Left colon (tissue), 2 donors: ENCODE measurements at regions not wholly inside any gene's neighbourhood (a gene's known extent, or its start where the extent isn't known, plus 50 kb on each side); places are given as distances from the start of the nearest gene placed in this dataset.

Experiments used
- ATAC-seq: fragments of 200-7000 bp; cut with Tn5 transposase; one replicate; pipeline ENCODE4 v1.9.1; 2020; ENCODE audit warnings: mild to moderate bottlenecking, moderate library complexity
- DNase-seq, 2 donors: peaks; one replicate each; pipeline ENCODE4 v3.0.0-alpha.2; 2020
- intact Hi-C, 2 donors: fragments of 100-400 bp; cut with DNase I in 1 of 2; cut with micrococcal nuclease in 1 of 2; formaldehyde crosslinking; loops; one replicate each; pipeline versions ENCODE4 v1.11.2 to v1.14.0; 2022; cut with DNase I, micrococcal nuclease
- donor health status: DM: no; HTN: no; CAD: no.
- donor health status: DM: yes; HTN: yes; CAD: no.

DNA sequence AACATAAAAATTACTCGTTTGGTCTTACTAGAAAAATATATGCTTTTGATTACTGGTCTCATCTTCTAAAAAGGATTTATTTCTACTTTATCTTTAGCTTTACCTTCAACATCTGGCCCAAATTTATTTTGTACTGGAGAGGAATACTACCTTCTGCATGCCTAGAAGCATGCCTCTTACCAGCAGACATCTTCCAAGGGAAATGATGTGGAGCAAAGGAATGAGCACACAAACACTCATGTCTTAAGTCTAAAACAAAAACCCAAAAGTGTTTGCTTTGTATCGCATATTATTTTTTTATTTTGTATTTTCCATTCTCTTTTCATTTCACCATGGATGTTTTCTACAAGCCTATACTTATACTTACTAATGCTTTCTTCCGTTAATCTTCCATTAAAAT, 304.6 kb upstream of the KCNMB2 start:
- DNase-seq: no peak
- intact Hi-C loops: no loop called here
- no peak for ATAC-seq

DNA sequence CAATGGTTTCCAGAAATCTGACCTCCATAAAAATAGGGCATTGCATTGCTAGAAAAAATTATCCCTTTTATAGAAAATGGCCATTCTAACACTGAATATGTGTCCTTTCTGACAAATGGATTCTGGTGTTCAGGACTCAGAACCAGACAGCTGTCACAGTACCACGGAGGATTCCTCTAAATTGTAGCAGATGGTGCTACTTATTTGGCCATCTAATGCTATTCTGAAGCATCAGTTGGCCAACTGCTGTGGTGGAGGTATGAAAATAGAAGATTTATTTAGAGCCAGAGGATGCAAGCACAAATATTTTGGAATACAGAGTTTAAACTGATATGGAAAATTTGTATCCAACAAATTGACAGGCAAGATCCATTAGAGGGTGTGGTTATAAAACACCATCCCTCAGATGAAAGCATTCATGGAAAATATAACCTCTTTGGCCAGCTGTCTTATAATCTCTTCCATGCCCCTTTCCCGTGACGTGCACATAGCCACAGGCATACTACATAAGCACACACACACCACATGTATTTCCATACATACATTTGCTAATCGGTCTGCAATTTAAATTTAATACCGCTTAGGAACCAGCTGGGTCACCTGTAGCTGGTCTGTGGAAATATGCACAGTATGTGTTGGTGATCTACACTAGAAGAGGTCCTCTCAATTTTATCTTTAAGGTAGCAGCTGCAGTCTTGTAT, 302.7 kb upstream of the KCNMB2 start:
- DNase-seq: no peak
- ATAC-seq: no peak
- intact Hi-C loops: no loop called here

DNA sequence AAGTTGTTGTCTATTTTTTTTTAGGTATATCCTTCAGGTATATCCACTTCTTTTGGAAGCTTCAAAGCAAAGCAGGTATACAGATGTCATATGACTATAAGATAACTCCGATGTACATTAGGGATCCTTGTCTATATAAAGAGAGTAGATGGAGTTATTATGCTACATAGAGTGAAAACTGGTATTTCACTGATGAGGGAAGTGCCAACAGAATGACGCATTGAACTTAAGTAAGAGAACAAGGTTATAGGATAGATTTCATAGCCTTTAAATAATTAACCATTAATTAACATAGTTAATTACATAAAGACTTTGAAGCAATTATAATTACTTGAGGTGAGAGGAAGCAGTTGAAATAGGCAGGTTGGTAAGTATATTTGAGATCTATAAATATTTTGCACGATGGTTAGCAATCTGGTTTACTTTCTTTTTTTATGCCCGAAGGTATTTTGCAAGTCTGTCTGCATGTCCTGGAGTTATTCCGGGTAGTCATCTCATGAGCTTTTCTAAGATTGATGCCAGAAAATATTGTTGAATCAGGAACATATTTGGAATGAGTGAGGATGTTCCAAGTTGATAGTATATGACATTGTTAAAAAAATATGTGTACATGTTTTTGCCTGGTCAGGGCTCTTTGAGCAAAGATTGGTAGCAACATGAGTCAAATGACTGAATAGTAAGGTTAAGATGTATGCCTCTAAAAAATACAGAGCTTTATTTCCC, 299.5 kb upstream of the KCNMB2 start:
- intact Hi-C loops: no loop called here
- DNase-seq (no peak), ATAC-seq (no peak)

DNA sequence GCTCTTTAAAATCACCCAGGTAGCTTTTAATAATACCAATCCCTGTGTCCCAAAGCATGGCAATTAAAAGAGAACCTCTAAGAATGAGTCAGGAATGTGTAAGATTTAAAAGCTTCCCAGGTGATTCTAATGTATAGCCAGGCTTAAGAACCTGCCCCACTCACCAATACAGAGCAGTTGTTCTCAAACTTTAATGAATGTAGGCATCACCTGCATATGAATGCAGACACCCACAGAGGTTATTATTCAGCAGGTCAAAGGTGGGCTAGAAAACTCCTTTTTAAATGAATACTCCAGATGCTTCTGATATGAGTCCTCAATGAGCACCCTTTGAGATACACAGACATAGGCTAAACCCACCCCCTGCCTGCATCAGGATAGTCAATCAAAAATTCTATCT, 298.1 kb upstream of the KCNMB2 start:
- ATAC-seq: no peak
- intact Hi-C loops: no loop called here
- no peak for DNase-seq

DNA sequence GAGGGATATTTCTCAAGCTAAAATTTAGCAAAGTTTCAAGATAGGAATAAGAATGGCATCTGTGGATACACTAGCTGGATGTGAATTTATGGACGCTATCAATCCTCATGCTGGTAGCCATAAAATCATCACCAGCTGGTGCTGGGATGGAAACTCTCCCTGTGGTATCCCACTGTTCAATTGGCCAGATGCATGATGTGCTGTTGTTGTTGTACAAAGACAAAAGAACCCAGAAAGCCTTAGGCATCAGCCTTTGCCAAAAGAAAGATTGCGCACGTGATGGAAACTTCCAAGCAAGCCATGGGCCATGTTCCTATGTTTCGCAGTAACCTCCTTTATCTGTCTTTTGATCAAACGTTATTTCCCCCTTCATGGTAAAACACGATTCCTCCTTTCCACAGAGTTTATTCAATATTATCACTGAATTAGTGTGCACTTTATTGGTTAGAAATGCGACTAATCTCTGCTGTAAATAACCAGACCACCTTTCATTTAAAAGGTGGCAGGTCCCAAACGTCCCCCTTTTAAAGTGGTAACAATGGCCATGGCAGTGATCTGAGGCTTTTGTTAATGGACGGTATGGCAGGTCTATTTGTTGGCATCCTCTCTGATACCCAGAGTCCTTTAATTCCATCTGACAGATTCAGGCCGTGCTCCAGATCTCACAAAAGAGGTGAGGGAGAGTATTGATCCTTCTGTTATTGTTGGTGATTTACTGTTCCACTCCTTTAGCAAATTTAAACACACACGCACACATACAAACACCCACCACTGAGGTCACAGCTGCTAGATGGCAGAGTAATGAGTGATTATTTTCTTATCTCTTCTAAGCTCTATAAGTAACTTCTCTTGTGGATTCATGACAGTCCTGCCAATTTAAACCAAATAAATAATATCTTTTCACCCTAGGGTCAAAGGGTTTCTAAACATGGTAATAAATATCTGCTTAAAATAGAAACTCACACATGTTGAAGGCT, 291.2 kb upstream of the KCNMB2 start:
- intact Hi-C loops: no loop called here
- DNase-seq (no peak), ATAC-seq (no peak)

DNA sequence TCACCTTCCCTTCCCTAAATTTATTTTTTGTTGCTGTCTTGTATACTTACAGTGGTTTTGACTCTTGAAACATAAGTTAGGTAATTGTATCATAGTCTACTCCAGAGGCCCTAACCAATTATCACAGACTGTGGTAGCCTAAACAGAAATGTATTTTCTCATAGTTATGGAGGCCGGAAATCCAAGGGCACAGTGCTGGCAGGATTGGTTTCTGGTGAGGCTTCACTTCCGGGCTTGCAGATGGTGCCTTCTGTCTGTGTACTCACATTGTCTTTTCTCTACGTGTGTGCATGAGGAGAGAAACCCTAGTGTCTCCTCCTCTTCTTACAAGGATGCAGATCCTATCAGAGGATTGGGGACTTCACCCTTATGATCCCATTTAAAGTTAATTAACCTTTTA, 290.2 kb upstream of the KCNMB2 start:
- DNase-seq (no peak), ATAC-seq (no peak)
- intact Hi-C loops: no loop called here

DNA sequence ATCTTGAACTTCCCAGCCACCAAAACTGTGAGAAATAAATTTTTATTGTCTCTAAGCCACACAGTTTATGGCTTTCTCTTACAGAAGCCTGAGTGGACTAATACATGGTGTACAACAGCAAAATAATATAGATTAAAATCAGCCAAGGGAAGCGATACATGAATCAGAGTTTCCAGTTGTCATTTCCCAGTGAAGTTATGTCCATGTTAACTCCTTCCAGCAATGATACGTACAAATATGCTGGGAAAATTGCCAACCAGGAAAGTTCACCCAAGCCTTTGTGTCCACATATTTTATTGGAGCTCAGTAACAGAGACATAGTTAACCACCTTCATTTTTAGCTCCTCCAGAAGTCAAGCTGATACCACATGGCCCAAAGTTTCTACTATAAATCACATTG, 280.9 kb upstream of the KCNMB2 start:
- DNase-seq: no peak
- intact Hi-C loops: no loop called here
- peak; percentile 20 for ATAC-seq

DNA sequence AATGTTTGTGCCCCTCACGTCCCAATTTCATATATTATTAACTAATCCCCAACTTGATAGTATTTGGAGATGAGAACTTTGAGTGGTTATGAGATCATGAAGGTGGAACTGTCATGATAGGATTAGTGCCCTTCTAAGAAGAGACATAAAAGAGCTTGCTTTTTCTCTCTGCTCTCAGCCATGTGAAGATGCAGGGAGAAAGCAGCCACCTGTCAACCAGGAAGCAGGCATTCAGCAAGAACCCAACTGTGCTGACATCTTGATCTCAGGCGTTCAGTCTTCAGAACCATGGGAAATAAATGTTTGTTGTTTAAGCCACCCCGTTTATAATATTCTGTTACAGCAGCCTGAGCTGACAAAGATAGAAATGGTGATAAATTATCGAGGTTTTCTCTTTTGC, 278.7 kb upstream of the KCNMB2 start:
- ATAC-seq (no peak), DNase-seq (no peak)
- intact Hi-C loops: no loop called here

DNA sequence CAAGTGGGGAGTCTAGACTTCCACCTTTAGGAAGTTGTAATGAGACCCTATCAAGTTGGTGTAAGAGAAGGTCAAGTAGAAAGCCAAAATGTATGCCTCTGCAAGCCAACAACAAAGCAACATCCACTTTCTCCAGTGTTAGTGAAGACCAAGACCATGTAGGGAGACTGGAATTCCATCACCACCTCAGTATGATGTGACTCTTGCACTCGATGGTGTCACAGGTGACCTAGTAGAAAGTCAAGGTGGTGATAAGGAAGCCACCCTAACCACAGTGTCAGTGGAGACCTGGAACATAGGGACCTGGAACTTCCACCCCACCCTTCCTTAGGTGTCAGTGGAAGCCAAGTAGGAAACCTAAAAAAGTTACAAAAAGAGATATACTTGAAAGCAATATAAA, 278.1 kb upstream of the KCNMB2 start:
- intact Hi-C loops: no loop called here
- DNase-seq (no peak), ATAC-seq (no peak)

DNA sequence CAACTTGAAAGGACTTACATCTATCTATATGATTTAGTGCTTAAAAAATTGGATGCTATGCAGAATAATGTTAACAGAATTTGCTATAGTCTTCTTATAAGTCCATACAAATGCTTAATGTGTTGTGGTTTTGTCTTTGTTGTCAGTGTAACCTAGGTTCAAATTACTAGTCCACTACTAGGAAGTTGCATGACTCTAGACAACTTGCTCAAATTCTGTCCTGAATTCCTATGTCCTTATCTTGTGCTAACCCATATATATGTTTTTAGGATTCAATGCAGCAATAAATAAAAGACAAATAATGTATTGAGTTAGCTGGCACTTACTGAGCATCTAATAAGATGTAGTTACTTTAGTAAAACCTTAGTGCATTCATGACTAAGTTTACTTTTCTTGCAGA, 276.5 kb upstream of the KCNMB2 start:
- ATAC-seq (no peak), DNase-seq (no peak)
- intact Hi-C loops: no loop called here

DNA sequence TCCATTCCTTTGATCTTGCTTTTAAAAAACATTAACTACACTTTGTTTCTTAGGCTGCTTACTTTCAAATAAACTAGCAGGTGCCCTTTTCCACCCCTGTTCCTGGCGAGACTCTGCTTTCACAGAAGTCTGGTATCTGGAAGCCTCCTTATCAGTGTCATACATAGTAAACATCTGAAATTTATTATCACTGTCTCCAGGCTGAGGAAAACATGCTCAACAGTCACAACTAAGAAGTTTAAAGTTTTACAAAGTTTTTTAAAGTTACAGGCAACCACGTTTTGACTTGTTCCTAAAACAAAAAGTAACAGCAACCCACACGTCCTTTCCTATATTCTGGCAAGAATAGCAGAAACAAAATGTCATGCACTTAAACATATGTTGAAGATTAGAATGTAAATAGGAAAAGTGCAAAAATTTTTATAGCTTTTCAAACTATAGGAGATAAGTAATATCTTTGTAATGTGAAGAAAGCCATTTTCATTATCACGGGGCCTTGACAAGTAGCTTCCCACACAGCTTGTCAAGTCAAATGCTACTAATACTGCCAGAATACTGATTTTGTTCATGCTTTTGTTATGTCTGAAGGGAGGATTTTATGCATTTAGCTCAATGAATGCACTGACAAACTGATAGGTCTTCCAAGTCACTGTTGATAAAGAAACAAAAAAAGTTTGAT, 275.2 kb upstream of the KCNMB2 start:
- DNase-seq (no peak), ATAC-seq (peak; percentile 55)
- intact Hi-C loops: no loop called here

DNA sequence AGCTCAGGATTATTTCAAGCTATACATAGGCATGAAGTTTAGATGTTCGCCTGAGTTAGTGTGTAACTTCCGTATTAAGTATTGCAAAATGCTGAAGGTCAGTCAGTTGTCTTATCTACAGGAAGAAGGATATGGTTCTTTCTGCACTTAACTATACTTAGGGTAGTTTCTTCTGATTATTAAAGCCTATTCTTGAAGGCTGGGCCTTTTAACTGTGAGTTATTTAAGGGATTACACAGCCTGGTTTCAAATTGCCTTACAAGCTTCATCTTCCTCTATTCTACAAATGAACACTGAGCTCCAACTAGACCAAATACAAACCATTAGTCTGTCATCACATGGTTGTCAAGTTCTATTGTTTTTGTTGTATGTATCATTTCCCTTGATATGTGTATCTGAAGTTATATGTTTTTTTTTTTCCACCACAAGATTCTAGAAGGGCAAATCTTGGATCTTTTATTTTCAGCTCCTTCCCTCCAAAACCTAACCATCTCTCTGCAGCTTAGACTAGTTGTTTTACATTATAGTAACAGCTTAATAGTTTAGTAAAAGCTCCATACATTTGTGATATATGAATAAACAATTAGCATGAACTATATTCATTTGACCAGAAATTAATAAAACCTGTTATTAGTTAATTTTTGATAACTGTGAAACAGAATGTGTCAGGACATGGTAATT, 272.9 kb upstream of the KCNMB2 start:
- intact Hi-C loops: no loop called here
- ATAC-seq: no peak
- DNase-seq: no peak

DNA sequence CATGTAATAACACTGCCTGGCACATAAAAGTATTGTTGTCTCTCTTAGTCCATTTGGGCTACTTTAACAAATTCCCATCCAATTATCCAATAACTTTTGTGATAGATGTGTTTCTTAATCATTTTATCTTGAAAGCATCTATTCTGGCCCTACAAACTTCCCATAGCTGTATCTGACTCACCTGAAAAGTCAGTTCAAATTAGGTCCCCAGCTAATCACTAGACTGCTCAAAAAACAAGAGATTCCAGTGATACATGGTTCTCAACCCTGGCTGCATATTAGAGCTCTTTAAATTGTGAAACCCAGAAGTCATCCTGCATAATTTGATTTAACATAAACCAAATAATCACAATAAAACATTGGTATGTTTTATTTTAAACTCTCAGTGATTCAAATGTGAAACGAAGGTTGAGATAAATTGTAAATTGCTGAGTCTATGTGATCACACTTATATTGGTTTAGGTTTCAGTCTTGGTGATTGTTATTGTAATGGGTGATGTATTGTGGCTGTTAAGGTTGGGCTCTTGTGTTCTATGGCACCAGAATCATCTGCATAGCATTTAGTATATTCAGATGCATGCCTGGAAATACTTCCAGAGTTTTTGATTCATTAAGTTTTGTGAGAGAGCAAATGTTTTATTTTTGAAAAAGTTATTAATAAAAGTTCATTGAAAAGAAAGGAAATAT, 268.9 kb upstream of the KCNMB2 start:
- intact Hi-C loops: no loop called here
- ATAC-seq: no peak
- no peak for DNase-seq

DNA sequence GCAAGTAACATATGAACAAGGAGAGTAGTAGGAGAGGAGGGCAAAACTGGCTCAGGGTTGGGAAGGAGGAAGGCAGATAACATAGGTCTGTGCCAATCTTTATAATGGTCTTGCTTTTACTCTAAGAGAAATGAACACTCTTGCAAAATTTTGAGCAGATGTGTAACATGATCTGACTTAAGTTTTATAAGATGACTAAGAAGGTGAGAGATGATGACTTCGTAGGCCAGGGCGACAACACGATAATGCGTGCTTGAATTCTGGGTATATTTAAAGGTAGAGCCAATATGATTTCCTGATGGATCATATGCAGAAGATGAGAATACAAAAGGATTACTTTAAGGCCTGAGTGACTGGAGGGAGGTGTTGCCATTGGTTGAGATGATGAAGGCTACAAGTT, 265.4 kb upstream of the KCNMB2 start:
- DNase-seq (no peak), ATAC-seq (no peak)
- intact Hi-C loops: no loop called here

DNA sequence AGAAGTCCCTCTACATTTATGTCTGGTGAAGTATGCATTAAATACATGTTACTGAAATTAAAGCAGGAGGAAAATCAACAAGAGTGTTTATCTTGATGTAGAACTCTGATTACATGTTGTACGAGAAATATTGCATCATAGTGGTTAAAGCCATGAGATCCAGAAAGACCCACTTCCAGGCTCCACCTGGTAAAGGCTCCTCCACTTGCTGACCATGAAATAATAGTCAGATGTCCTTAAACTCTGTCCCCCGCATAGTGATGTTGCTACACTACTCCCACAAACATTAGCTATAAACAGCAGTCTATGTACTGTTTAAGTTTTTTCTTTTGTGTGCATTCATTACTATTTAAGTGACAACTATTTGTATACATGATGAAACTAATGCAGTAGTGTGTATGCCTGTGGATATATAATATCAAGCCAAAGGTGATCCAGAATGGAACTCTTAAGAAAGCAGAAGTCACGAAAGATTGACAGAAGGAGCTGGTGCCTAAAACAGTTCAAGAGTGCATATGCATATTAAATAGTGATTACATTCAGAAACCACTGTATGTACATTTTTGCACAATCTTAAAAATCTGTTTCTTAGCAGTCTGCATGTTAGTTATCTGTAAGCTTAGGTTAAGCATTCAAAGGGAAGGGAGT, 264.4 kb upstream of the KCNMB2 start:
- intact Hi-C loops: no loop called here
- ATAC-seq (no peak), DNase-seq (no peak)

DNA sequence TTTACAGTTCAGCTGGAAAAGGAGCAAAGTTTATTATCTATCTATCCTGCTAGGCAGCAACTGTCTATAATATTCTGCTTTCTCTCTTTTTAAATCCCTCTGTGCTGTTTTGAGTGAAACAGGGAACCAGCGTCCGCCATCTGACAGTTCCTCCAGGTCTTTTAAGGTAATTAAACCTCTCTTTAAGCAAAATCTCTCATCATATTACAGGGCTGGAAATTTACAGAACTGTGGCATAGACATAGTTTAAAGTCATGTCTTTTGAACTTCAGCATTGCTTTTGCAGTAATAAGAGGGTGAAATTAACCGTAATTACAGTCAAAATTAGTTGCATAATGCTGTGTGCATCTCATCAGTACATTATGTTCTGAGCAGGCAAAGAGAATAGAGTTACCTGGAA, 263.4 kb upstream of the KCNMB2 start:
- DNase-seq (no peak), ATAC-seq (no peak)
- intact Hi-C loops: no loop called here

DNA sequence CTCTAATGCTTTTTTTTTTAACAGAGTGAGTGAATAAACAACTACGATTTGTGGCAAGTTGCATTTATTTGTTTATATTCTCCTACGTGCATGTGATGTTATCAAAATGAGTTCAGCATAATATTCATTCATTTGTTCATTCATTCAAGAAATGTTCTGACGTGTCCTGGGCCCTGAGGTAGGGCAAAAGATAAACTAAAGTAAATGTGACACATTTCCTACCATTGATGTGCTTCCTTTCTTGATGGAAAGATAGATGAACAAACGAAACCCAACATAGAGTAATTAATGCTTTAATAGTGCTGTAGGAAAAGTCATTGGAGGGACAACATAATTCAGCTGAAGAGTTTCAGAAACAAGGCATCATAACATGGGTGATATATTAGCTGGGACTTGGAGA, 261.5 kb upstream of the KCNMB2 start:
- ATAC-seq: no peak
- intact Hi-C loops: no loop called here
- DNase-seq: no peak

DNA sequence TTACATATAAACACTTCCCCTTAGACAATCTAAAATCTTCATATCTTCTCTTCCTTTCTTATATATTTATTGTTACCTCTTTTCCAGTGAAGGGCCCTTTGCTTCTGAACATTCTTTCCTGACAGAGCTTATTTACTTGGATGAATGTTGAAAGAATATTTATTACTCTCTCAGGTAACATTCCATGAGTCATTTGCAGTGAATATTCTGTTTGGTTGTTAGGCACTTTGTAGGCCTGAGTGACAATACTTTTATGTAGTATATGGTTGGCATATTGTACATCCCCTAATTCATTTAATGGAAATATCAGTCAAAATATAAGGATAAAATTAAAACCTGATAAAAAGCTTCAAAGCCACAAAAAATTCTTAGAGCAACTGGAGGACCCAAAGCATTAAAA, 260.9 kb upstream of the KCNMB2 start:
- ATAC-seq: no peak
- intact Hi-C loops: no loop called here
- DNase-seq: no peak
